HG03103 (cell line): ENCODE measurements at regions not wholly inside any gene's neighbourhood (a gene's known extent, or its start where the extent isn't known, plus 50 kb on each side); places are given as distances from the start of the nearest gene placed in this dataset.
"Not testable (repeated sequence)": the region's sequence is repeated elsewhere in the genome, so short reads cannot be mapped to it uniquely, and the experiment has no call there.

Experiments
- ATAC-seq: cut with Tn5 transposase; IDR thresholded peaks from one replicate; pipeline ENCODE4 v1.9.1; 2021; ENCODE audit warnings: low read depth; ENCODE audit not compliant: unreplicated experiment

GRCh38 chr7:48992816-48993215, 68.5 kb downstream of the CDC14C start:
- ATAC-seq: no peak

GRCh38 chr7:49001610-49002033, 77.3 kb downstream of the CDC14C start:
- peak; percentile 99 for ATAC-seq

GRCh38 chr7:49010717-49011116, 86.4 kb downstream of the CDC14C start:
- no peak for ATAC-seq

GRCh38 chr7:49014870-49015269, 90.5 kb downstream of the CDC14C start:
- ATAC-seq: no peak

- no peak for ATAC-seq
These were observed 95.8 kb downstream of the CDC14C start for GRCh38 chr7:49020145-49020544.

- ATAC-seq: no peak
These were observed 98.1 kb downstream of the CDC14C start for GRCh38 chr7:49022448-49022847.

- ATAC-seq: no peak
These were observed 99.3 kb downstream of the CDC14C start for GRCh38 chr7:49023345-49024328.

GRCh38 chr7:49030221-49030620, 105.9 kb downstream of the CDC14C start:
- ATAC-seq: no peak

- ATAC-seq: not testable (repeated sequence)
These were observed 108.8 kb downstream of the CDC14C start for GRCh38 chr7:49033140-49033539.

- no peak for ATAC-seq
These were observed 113.2 kb downstream of the CDC14C start for GRCh38 chr7:49037346-49038210.

GRCh38 chr7:49038821-49039358, 114.5 kb downstream of the CDC14C start:
- ATAC-seq: no peak

GRCh38 chr7:49060743-49061142, 136.4 kb downstream of the CDC14C start:
- ATAC-seq: no peak

- ATAC-seq: no peak
These were observed 150.2 kb downstream of the CDC14C start for GRCh38 chr7:49074538-49074937.

- no peak for ATAC-seq
These were observed 156.6 kb downstream of the CDC14C start for GRCh38 chr7:49080896-49081475.

- no peak for ATAC-seq
These were observed 163.7 kb downstream of the CDC14C start for GRCh38 chr7:49088017-49088416.

GRCh38 chr7:49089717-49090116, 165.4 kb downstream of the CDC14C start:
- ATAC-seq: no peak

- no peak for ATAC-seq
These were observed 166.7 kb downstream of the CDC14C start for GRCh38 chr7:49091089-49091488.

- no peak for ATAC-seq
These were observed 167.2 kb downstream of the CDC14C start for GRCh38 chr7:49091519-49091918.

GRCh38 chr7:49093218-49093617, 168.9 kb downstream of the CDC14C start:
- ATAC-seq: no peak

GRCh38 chr7:49094866-49095265, 170.5 kb downstream of the CDC14C start:
- ATAC-seq: no peak
